Stimulated activated CD8-positive, alpha-beta memory T cell treated with anti-CD3 and anti-CD28 coated beads, Interleukin-4, amount 100 ng/mL, for 48 hours (primary cell): ENCODE measurements at regions not wholly inside any gene's neighbourhood (a gene's known extent, or its start where the extent isn't known, plus 50 kb on each side); places are given as distances from the start of the nearest gene placed in this dataset.
"Not testable (repeated sequence)": the region's sequence is repeated elsewhere in the genome, so short reads cannot be mapped to it uniquely, and the experiment has no call there.

Experiments
- DNase-seq: peaks from one replicate; pipeline ENCODE4 v3.0.0-alpha.2; 2020

GRCh38 chr4:128758314-128758922 is 51.1 kb upstream of the JADE1 start:
- no peak for DNase-seq

DNA sequence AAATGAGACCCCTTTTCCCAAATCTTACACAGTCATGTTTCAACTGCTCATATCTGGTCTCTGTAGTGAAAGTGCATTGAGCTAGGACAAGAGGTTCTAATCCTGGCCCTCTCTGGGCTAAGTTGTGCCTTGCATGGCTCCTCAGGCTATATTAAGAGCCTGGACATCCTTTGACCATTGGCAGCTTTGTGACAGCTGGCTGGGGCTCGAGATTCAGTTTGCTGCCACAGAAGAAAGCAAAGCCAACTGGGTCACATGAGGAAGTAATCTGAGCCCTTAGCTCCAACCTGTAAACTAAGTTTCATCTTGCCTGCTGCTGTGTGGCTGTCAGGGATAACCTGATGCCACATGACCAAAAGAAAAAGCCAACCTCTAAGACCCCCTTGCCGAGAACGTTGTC is 51.8 kb upstream of the JADE1 start:
- no peak for DNase-seq

DNA sequence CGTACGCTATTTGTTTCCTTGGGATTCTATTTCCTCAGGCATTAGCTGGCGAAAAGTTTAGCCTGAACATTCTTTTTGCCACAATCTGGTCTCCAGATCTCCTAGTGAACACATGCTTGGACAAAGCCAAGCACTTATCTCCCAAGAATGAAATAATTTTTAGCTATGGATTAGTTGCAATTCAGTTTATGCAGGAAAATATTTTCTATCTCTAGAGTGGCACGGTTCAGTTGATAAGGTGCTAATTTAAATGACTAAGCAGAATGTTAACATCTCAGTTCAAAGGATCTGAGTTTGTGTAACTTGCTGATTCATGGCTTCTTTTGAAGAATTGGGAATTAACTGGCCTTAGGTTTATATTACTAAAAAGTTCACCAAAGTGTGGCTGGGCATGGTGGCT is 58.1 kb upstream of the JADE1 start:
- DNase-seq = no peak

GRCh38 chr4:128741748-128742147 is 67.8 kb upstream of the JADE1 start:
- not testable (repeated sequence) for DNase-seq

DNA sequence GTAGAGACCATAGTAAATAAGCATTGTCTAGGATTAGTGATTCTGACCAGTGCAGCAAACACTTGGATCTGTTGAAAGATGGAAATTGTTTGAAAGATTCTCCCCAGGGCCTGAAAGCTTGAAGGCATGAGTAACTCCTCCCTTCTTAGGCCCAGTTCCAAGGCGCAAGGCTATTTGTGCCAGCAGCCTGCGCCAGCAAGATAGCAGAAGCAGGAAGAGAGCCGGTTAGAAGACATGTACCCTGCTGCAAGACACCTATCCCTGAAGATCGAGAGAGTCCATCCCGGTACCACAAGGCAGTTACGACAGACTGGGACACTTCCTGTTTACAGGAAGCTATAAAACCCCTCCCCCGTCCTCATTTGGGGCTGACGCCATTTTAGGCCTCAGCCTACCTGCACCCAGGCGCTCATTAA is 72.4 kb upstream of the JADE1 start:
- no peak for DNase-seq

DNA sequence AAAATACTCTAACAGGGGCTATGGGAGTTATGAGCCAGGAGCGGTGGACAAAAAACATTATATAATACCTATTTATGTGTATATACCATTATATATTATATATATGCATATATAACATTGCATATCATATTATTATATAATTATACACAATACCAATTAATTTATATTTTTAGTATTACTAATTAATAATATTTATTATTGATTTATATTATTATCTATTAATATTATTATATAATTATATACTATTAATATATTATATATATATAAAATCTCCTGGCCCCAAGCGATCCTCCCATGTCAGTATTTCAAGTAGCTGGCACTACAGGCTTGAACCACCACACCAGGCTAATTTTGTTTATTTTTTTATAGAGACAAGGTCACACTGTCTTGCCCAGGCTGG is 73.8 kb upstream of the JADE1 start:
- no peak for DNase-seq

- DNase-seq = no peak
Observed at GRCh38 chr4:128728190-128728589, 81.3 kb upstream of the JADE1 start.

DNA sequence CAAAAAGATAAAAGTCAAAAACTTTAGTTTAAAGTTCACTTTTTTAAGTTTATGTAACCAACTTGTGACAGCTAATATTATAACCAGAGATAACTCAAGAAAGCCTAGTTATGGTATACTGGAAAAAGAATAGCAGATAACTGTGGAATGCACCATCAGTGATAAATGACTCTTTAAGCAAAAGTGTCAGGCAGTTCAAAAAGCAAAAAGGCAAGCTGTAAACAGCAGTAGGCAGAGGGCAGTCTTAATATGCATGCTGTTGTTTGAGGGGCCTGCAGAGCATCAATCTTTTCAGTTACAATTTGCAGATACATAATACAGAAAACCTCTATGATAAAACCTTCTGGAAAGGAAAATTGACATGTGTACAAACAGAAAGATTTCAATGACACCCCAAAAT is 81.8 kb upstream of the JADE1 start:
- no peak for DNase-seq

- no peak for DNase-seq
Observed at GRCh38 chr4:128725405-128726055, 84.0 kb upstream of the JADE1 start.

DNA sequence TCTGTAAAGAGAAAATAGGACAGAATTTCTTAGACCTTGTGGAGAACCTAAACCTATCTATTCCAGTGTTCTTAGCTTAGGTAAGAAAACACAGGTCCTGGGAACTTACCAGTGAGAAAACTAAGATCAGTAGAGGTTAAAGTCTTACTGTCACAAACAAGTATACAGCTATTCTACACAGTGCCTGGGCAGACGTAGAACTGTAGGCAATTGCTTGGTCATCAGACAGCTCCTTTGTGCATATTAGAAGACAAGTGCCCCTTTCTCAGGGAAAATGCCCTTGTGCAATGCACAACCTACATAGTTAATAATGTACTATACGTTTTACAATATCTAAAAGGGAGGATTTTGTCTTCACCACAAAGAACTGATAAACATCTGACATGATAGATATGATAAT is 86.6 kb upstream of the JADE1 start:
- no peak for DNase-seq

- DNase-seq = no peak
Observed at GRCh38 chr4:128721896-128722295, 87.6 kb upstream of the JADE1 start.

GRCh38 chr4:128720270-128720669 is 89.2 kb upstream of the JADE1 start:
- no peak for DNase-seq

DNA sequence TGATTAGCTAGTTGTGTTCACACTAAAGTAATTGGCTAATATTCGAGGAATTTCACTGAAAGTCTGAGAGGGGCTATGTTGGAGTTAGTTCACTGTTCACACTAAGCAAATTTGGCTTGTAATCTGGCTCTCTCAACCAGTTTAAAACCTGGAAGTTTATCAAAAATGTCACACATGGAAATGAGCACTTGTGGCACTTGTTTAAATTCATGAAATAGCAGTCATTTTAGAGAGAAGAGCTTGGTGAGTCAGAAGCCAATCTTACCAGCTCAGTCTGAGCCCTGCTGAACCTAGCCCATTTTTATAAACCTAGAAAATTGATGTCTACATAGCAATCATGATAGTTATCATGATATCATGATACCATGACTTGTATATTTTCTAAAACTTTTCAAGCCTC is 90.7 kb upstream of the JADE1 start:
- no peak for DNase-seq

DNA sequence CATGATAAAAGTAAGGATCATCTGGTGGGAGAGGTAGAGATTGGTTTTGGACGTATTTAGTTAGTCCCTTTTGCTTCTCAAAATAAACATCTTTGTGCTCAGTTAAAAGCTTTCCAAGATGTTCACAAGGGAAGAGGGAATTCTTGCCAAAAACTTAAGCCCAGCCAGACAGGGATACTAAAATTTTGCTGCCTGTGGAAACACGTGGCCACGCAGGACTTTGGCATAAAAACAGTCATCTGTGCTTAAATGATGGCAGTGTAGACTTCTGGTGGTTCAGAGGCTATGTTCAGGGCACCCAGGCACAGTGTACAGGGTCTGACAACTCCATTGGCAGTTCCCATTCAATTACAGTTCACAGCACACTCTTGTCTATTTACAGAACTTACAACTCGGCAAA is 93.2 kb upstream of the JADE1 start:
- DNase-seq = no peak

DNA sequence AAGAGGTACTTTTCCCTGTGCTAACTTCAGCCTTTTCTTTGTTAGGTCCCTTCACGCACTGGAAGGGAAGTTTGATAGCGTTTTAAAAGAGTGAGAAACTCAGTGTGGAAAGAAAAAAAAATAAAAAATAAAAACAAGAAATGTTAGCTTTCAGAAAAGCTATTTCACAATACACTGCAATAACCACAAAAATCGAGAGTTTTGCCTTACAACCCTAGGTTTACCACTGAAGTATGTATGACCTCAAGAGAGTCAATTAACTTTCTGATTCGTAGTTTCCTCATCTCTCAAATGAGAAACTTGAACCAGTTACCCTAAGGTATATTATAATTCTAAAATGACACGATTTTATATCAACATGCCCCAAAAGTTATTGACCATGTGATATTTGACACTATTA is 93.9 kb upstream of the JADE1 start:
- no peak for DNase-seq

DNA sequence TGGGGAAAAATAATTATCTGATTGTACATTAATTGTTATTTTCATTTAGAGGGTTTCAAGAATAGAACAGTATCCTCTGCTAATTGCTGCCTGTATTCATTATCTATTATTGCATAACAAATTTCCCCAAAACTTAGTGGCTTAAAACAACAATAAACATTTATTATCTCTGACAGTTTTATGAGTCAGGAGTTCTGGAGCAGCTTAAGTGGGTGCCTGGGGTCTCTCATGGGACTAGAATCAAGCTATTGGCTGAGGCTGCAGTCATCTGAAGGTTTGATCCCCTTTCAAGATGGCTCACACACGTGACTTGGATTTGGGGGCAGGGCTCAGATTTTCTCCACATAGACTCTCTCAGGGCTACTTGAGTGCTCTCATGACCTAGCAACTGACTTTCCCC is 98.1 kb upstream of the JADE1 start:
- DNase-seq = no peak

DNA sequence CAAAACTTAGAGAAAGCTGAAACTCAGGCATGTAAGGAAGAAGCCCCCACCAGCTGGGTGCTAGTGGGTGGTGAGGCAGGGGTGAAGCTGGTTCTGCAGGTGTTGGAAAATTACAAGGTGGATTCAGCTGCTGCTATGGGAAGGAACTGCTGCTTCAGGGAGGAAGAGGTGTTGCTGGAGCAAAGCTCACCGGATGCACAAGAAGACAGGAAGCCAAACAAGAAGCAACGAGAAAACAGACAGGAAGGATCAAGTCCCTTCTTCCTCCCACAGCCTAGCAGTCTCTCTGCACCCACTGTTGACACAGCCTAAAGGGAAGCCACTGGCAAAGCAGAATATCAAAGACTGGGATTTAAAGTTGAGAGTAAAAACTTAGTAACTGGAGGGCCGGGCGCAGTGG is 100.2 kb upstream of the JADE1 start:
- DNase-seq = no peak

GRCh38 chr4:128707864-128708263 is 101.6 kb upstream of the JADE1 start:
- DNase-seq = no peak

DNA sequence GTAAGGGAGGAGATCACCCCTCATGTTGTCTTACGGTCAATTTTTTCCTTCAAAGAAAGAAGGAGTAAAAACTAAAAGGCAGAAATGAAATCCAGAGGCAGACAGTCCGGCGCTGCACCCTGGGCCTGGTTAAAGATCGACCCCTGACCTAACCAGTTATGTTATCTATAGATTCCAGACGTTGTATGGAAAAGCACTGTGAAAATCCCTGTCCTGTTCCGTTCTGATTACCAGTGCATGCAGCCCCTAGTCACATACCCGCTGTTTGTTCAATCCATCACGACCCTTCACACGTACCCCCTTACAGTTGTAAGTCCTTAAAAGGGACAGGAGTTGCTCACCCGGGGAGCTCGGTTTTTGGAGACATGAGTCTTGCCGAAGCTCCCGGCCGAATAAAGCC is 105.6 kb upstream of the JADE1 start:
- DNase-seq = no peak

- no peak for DNase-seq
Observed at GRCh38 chr4:128700659-128701350, 108.7 kb upstream of the JADE1 start.

DNA sequence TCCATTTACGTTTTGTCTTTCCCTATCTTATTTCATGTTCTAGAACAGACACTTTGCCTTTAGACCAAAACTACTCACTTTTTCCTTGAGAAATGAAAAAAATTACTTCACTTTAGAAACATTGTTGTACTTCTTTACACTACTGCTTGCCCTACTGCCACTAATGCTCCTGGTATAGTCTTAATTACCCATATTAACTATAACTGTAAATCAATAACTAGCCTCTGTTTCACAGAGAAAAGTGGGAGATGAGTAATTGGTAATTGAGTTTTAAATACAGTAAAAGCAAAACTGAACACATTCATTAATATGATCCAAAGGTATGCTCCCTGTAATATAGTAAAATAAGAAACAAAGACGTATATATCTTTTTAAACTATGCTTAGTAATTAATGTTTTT is 111.1 kb upstream of the JADE1 start:
- DNase-seq = no peak

DNA sequence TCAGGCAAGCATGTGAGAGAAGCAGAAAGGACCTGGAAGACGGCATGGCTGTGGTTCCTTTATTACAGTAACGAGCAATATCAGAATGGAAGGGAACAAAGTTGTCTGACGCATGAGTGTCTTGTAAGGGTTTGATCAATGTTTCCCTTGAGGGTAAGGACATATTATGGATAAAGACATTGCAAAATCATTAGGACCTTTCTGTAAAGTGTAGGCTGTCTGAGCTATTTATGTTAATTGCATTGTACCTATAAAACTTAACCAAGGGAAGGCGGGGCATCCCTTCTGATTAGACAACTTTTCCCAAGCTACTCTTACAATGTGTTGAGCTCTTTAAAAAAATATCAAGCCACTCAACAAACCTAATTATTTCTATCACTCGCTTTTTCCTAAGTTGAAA is 112.2 kb upstream of the JADE1 start:
- no peak for DNase-seq

- no peak for DNase-seq
Observed at GRCh38 chr4:128690011-128690410, 119.5 kb upstream of the JADE1 start.

GRCh38 chr4:128688846-128689437 is 120.6 kb upstream of the JADE1 start:
- no peak for DNase-seq
